ENCODE measurements at regions not wholly inside any gene's neighbourhood (a gene's known extent, or its start where the extent isn't known, plus 50 kb on each side); places are given as distances from the start of the nearest gene placed in this dataset.

DNA sequence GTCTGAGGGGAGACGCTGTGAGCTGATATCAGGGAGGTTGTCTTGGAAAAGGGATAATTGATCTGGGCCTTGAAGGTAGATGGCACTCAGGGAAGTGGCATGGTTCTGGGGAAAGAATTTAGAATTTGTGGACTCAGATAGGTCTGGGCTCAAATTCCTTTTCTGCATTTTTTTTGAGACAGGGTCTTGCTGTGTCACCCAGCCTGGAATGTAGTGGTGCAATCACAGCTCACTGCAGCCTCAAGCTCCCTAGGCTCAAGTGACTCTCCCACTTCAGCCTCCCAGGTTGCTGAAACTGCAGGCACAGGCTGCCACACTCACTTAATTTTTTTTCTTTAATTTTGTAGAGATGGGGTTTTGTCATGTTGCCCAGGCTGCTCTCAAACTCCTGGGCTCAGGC is 98.1 kb upstream of the NCOR2 start:
- Histone ChIP-seq H3K4me2 (ENCODE audit: low read depth, low read length) (0 out of 2 replicates have a peak overlapping the region, but pooled peaks have one; percentile 5), H3K27ac (ENCODE audit: insufficient read depth, low read length) (peak overlapping the region; percentile 80; the same call in 1 of the 2 replicates), H3K4me1 (ENCODE audit: control insufficient read depth, insufficient read depth, low read length) (peaks cover 8% of the 10 kb centered on the region), H3K9ac (ENCODE audit: low read depth, low read length) (peak overlapping the region; percentile 7; the same call in 1 of the 2 replicates), H3K9me3 (ENCODE audit: control insufficient read depth, insufficient read depth, low read length) (peaks cover 14% of the 10 kb centered on the region), H3K27me3 (ENCODE audit: control insufficient read depth, insufficient read depth, low read length) (no peaks in the 10 kb centered on the region), H3K79me1 (ENCODE audit: low read depth in 1 of 2, low read length in 2 of 2) (no peaks in the 10 kb centered on the region), H3K9me1 (ENCODE audit: insufficient read depth, low read length) (peaks cover 3% of the 10 kb centered on the region; the same call in 1 of the 2 replicates), H2BK15ac (ENCODE audit: low read depth, low read length) (peak overlapping the region; percentile 96), H3K23ac (ENCODE audit: low read depth, low read length) (peak overlapping the region; percentile 50), H2AK5ac (ENCODE audit: low read depth, low read length) (peak overlapping the region; percentile 90), H2AFZ (replicated peaks; ENCODE audit: low read length, poor library complexity) (peak overlapping the region; percentile 39), H4K20me1 (ENCODE audit: insufficient read depth, low read length) (no peaks in the 10 kb centered on the region), H3K36me3 (ENCODE audit: control insufficient read depth, insufficient read depth, low read length) (no peaks in the 10 kb centered on the region), H4K91ac (ENCODE audit: insufficient read depth, low read depth, low read length) (peak overlapping the region; percentile 88), H4K8ac (ENCODE audit: low read depth in 2 of 2, low read length in 2 of 2) (peak overlapping the region; percentile 60 to 64; a peak in 3 of 4 replicates), H2BK120ac (ENCODE audit: low read depth, low read length) (peak overlapping the region; percentile 89), H4K5ac (ENCODE audit: low read depth, low read length) (peak overlapping the region; percentile 62), H3K14ac (replicated peaks; ENCODE audit: low read depth, low read length) (peak overlapping the region; percentile 31), H3K18ac (ENCODE audit: low read depth, low read length) (peak overlapping the region; percentile 58), H3K4ac (ENCODE audit: low read depth, low read length) (peak overlapping the region; percentile 76), H2BK5ac (ENCODE audit: low read depth, low read length, poor library complexity, severe bottlenecking) (peak overlapping the region; percentile 42), H3K56ac (ENCODE audit: extremely low read depth, insufficient read depth, low read length) (peak overlapping the region; percentile 55; the same call in 1 of the 2 replicates), H2BK20ac (ENCODE audit: low read depth, low read length) (peak overlapping the region; percentile 81), H2AK9ac (replicated peaks; ENCODE audit: low read depth, low read length, poor library complexity) (no peak overlapping the region), H3K4me3 (ENCODE audit: insufficient read depth, low read depth, low read length) (no peak overlapping the region)
- no CpG with 5 or more reads among the region's 1 CpG for WGBS, 2 experiments (ENCODE audit: extremely low coverage in 2 of 2, insufficient read length in 1 of 2)
- ATAC-seq (ENCODE audit: low read depth) (peak; percentile 75), DNase-seq (peak; percentile 63)
- 0 out of 2 replicates have a peak, but pooled peaks have one; percentile 11 for TF ChIP-seq NFE2L2 (IDR thresholded peaks at IDR 0.05; ENCODE audit: low read depth, low read length)
- no peak for TF ChIP-seq FOS (IDR thresholded peaks at IDR 0.05; ENCODE audit: low read depth, low read length)
- peak; percentile 92 for TF ChIP-seq CEBPB (IDR thresholded peaks at IDR 0.05; ENCODE audit: low read depth, low read length)
- in situ Hi-C loops (cut with MboI; ENCODE audit: low sequenced_read_pairs) (no loop called here), intact Hi-C loops (cut with micrococcal nuclease) (no loop called here), dilution Hi-C loops (cut with HindIII; ENCODE audit: low sequenced_read_pairs, unreplicated experiment) (no loop called here)
- ChIA-PET POLR2A (ENCODE audit: unreplicated experiment) (no interaction called here), CTCF (no interaction called here)
- BruUV-seq (replicated peaks) = no TSS peak

Data from IMR-90 (cell line).